ENCODE measurements at regions not wholly inside any gene's neighbourhood (a gene's known extent, or its start where the extent isn't known, plus 50 kb on each side); places are given as distances from the start of the nearest gene placed in this dataset.

- TF ChIP-seq ZFP62 (CRISPR knock-in tag; IDR thresholded peaks at IDR 0.05) (no peak), MXI1 (IDR thresholded peaks at IDR 0.05; ENCODE audit: borderline replicate concordance, low read depth, low read length) (no peak), NFYC (CRISPR knock-in tag; IDR thresholded peaks at IDR 0.05) (no peak), MAF1 (CRISPR knock-in tag; IDR thresholded peaks at IDR 0.05; ENCODE audit: borderline replicate concordance) (no peak), MED8 (CRISPR knock-in tag; IDR thresholded peaks at IDR 0.05; ENCODE audit: insufficient replicate concordance) (no peak), TRIM24 (CRISPR knock-in tag; IDR thresholded peaks at IDR 0.05) (no peak), TEF (CRISPR knock-in tag; IDR thresholded peaks at IDR 0.05) (no peak), ZNF7 (CRISPR knock-in tag; IDR thresholded peaks at IDR 0.05) (no peak), ZBTB20 (CRISPR knock-in tag; IDR thresholded peaks at IDR 0.05; ENCODE audit: borderline replicate concordance, low read depth) (0 out of 2 replicates have a peak, but pooled peaks have one; percentile 45), CBX2 (IDR thresholded peaks at IDR 0.05; ENCODE audit: low read depth, low read length) (no peak), CBX2 (CRISPR knock-in tag; IDR thresholded peaks at IDR 0.05; ENCODE audit: low read depth) (peak; percentile 57; the same call in 1 of the 2 replicates), CENPT (CRISPR knock-in tag; IDR thresholded peaks at IDR 0.05; ENCODE audit: low read depth) (no peak), SPEN (CRISPR knock-in tag; IDR thresholded peaks at IDR 0.05; ENCODE audit: low read depth) (no peak), MAFF (IDR thresholded peaks at IDR 0.05; ENCODE audit: low read depth, low read length) (no peak), AGO1 (IDR thresholded peaks at IDR 0.05; ENCODE audit: low read depth, low read length, poor library complexity, severe bottlenecking) (no peak), IRF9 (CRISPR knock-in tag; IDR thresholded peaks at IDR 0.05; ENCODE audit: borderline replicate concordance) (no peak), ISL2 (CRISPR knock-in tag; IDR thresholded peaks at IDR 0.05) (0 out of 2 replicates have a peak, but pooled peaks have one; percentile 28), PHF8 (CRISPR knock-in tag; IDR thresholded peaks at IDR 0.05) (0 out of 2 replicates have a peak, but pooled peaks have one; percentile 31), MAX (IDR thresholded peaks at IDR 0.05) (no peak; the same call in 1 of the 2 replicates), SYNCRIP (IDR thresholded peaks at IDR 0.05; ENCODE audit: insufficient read depth, low read depth, low read length) (no peak), ZHX2 (IDR thresholded peaks at IDR 0.05; ENCODE audit: low read depth) (no peak), ZHX2 (CRISPR knock-in tag; IDR thresholded peaks at IDR 0.05; ENCODE audit: borderline replicate concordance) (no peak), THAP11 (CRISPR knock-in tag; IDR thresholded peaks at IDR 0.05) (no peak), FOSL2 (CRISPR knock-in tag; IDR thresholded peaks at IDR 0.05) (0 out of 2 replicates have a peak, but pooled peaks have one; percentile 22)
Observed at GRCh38 chr6:27188061-27188884, 59.2 kb upstream of the PRSS16 start (continued).

Data from HepG2 (cell line).